Endodermal cell (in vitro differentiated cells): ENCODE measurements at regions not wholly inside any gene's neighbourhood (a gene's known extent, or its start where the extent isn't known, plus 50 kb on each side); places are given as distances from the start of the nearest gene placed in this dataset.

Experiments
- DNase-seq: peaks from one replicate; pipeline ENCODE4 v3.0.0-alpha.2; 2017
- H3K27ac ChIP-seq: 2 replicates; pipeline ENCODE4 v1.5.1; 2013; ENCODE audit warnings: mild to moderate bottlenecking, low read depth, low read length, moderate library complexity
- H3K27me3 ChIP-seq: 2 replicates; pipeline ENCODE4 v1.6.1; 2013; ENCODE audit warnings: mild to moderate bottlenecking, low read length, moderate library complexity; ENCODE audit not compliant: insufficient read depth, control insufficient read depth, poor library complexity, severe bottlenecking
- H3K36me3 ChIP-seq: 2 replicates; pipeline ENCODE4 v1.7.0; 2013; ENCODE audit warnings: mild to moderate bottlenecking, low read length, moderate library complexity; ENCODE audit not compliant: control insufficient read depth, insufficient read depth
- H3K4me1 ChIP-seq: one replicate; pipeline ENCODE4 v1.7.0; 2013; ENCODE audit warnings: low read length; ENCODE audit not compliant: control insufficient read depth, insufficient read depth
- H3K4me3 ChIP-seq: 2 replicates; pipeline ENCODE4 v1.5.1; 2013; ENCODE audit warnings: mild to moderate bottlenecking, low read length, moderate library complexity
- H3K9ac ChIP-seq: 2 replicates; pipeline ENCODE4 v1.6.1; 2013; ENCODE audit warnings: mild to moderate bottlenecking, low read length, moderate library complexity; ENCODE audit not compliant: poor library complexity, severe bottlenecking; ENCODE audit errors: extremely low read depth
- H3K9me3 ChIP-seq: 2 replicates; pipeline ENCODE4 v1.6.1; 2013; ENCODE audit warnings: mild to moderate bottlenecking, low read length, moderate library complexity; ENCODE audit not compliant: control insufficient read depth
- H3K27ac Mint-ChIP-seq: 2 replicates; pipeline ENCODE4 v1.8.0; 2020; ENCODE audit warnings: mixed read lengths
- H3K27me3 Mint-ChIP-seq: 2 replicates; pipeline ENCODE4 v1.8.0; 2021; ENCODE audit warnings: mild to moderate bottlenecking, mixed read lengths; ENCODE audit not compliant: insufficient read depth
- H3K36me3 Mint-ChIP-seq: 2 replicates; pipeline ENCODE4 v1.8.0; 2020; ENCODE audit warnings: low read depth, mixed read lengths
- H3K4me1 Mint-ChIP-seq: 2 replicates; pipeline ENCODE4 v1.8.0; 2020; ENCODE audit warnings: mixed read lengths
- H3K4me3 Mint-ChIP-seq: 2 replicates; pipeline ENCODE4 v1.8.0; 2020; ENCODE audit warnings: mild to moderate bottlenecking, moderate library complexity, mixed read lengths
- H3K9me3 Mint-ChIP-seq: 2 replicates; pipeline ENCODE4 v1.8.0; 2020; ENCODE audit warnings: mild to moderate bottlenecking, mixed read lengths
- CTCF ChIP-seq: fragments of 200-600 bp; sonication (generic); conservative IDR thresholded peaks from 2 replicates; pipeline ENCODE4 v1.5.0; 2021; ENCODE audit warnings: antibody characterized with exemption, mild to moderate bottlenecking
- WGBS, 2 experiments: methylation state at CpG; one replicate each; pipeline versions ENCODE4 v1.1.5 to v1.1.7; 2013; ENCODE audit warnings: missing lambda C conversion rate in 2 of 2, mixed read lengths in 1 of 2; ENCODE audit not compliant: insufficient coverage in 1 of 2, insufficient read length in 1 of 2; 5-methylcytosine and 5-hydroxymethylcytosine counted together

- peaks cover 6% of the 10 kb centered on the region for H3K9me3 ChIP-seq
Measured at GRCh38 chr18:65975536-65975935, 224.7 kb downstream of the CDH7 start.

GRCh38 chr18:65974758-65975157, 223.9 kb downstream of the CDH7 start:
- H3K4me1 Mint-ChIP-seq: peaks cover 10% of the 10 kb centered on the region
- H3K4me1 ChIP-seq: no peaks in the 10 kb centered on the region
- no peaks in the 10 kb centered on the region for H3K9me3 ChIP-seq
- 82% methylated on average over 2 of the region's 3 CpGs; no CpG with 5 or more reads in 1 of the 2 experiments for WGBS, 2 experiments
- no peak overlapping the region for H3K9ac ChIP-seq
- no peak for TF ChIP-seq CTCF
- no peaks in the 10 kb centered on the region for H3K36me3 ChIP-seq
- DNase-seq: no peak
- H3K27me3 Mint-ChIP-seq: no peaks in the 10 kb centered on the region
- no peak overlapping the region for H3K4me3 ChIP-seq
- no peaks in the 10 kb centered on the region for H3K36me3 Mint-ChIP-seq
- H3K27me3 ChIP-seq: no peaks in the 10 kb centered on the region
- H3K27ac ChIP-seq: no peak overlapping the region
- no peaks in the 10 kb centered on the region for H3K9me3 Mint-ChIP-seq
- H3K27ac Mint-ChIP-seq: no peak overlapping the region
- H3K4me3 Mint-ChIP-seq: no peak overlapping the region

More at GRCh38 chr18:65975536-65975935, 224.7 kb downstream of the CDH7 start:
- Mint-ChIP-seq H3K9me3 (peaks cover 6% of the 10 kb centered on the region), H3K36me3 (no peaks in the 10 kb centered on the region), H3K27ac (no peak overlapping the region), H3K27me3 (no peaks in the 10 kb centered on the region), H3K4me1 (peaks cover 10% of the 10 kb centered on the region), H3K4me3 (no peak overlapping the region)
- 90 to 96% methylated on average over 2 to 3 of the region's 3 CpGs for WGBS, 2 experiments
- Histone ChIP-seq H3K27ac (no peak overlapping the region), H3K4me3 (no peak overlapping the region), H3K4me1 (no peaks in the 10 kb centered on the region), H3K36me3 (no peaks in the 10 kb centered on the region), H3K9ac (no peak overlapping the region), H3K27me3 (no peaks in the 10 kb centered on the region)
- no peak for TF ChIP-seq CTCF
- no peak for DNase-seq

DNA sequence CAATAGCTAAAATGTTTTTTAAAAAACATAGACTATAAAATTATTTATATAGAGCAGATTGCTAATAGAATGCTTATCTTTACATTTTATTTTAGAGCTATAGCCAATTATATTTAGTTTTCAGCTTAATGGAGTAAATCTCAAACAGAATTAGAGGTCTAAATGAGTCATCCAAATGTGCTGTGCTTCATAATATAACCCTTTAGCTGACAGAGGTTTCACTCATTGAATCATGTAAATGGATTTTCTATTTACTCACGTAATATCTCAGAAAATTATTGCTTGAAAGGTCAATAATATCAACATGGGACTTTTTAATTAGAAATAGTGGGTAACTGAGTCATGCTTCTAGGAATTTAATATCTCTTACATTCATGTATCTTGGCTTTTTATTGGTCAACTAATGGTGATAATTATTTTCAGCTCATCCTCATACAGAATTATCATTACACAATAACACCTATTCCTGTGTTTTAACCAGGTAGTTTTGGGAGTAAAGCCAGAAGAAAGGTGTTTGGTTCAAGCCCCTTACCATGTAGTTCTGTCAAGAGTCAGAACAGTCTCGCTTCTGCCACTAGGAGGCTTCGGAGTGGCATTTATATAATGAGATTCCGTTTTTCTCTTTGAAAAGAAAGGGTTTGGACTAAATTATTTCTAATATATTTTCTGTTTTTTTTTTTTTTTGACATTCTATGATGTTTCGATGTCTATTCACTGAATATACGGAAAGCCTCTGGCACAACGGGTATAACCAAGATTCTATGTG, 217.6 kb downstream of the CDH7 start:
- WGBS, 2 experiments: 55% methylated on average over 4 of the region's 7 CpGs; no CpG with 5 or more reads in 1 of the 2 experiments
- Mint-ChIP-seq H3K9me3 (no peaks in the 10 kb centered on the region), H3K36me3 (no peaks in the 10 kb centered on the region), H3K27ac (no peak overlapping the region), H3K27me3 (peaks cover 12% of the 10 kb centered on the region), H3K4me1 (no peaks in the 10 kb centered on the region), H3K4me3 (no peak overlapping the region)
- H3K27me3 ChIP-seq: no peaks in the 10 kb centered on the region
- no peaks in the 10 kb centered on the region for H3K9me3 ChIP-seq
- no peak for DNase-seq
- H3K27ac ChIP-seq: no peak overlapping the region
- no peaks in the 10 kb centered on the region for H3K4me1 ChIP-seq
- H3K9ac ChIP-seq: no peak overlapping the region
- H3K36me3 ChIP-seq: no peaks in the 10 kb centered on the region
- peak; percentile 86 for TF ChIP-seq CTCF
- no peak overlapping the region for H3K4me3 ChIP-seq
